Ascending aorta (tissue), 2 donors: ENCODE measurements at regions not wholly inside any gene's neighbourhood (a gene's known extent, or its start where the extent isn't known, plus 50 kb on each side); places are given as distances from the start of the nearest gene placed in this dataset.

Experiments used
- DNase-seq, 2 donors: peaks; one replicate each; pipeline ENCODE4 v3.0.0-alpha.2; 2019; ENCODE audit warnings: low spot score in 2 of 2
- H3K27ac ChIP-seq, 2 donors: fragments of 200-600 bp; sonication (generic); one replicate each; pipeline ENCODE4 v1.5.1; 2016 to 2017; ENCODE audit warnings: mild to moderate bottlenecking in 1 of 2
- H3K27me3 ChIP-seq: fragments of 200-600 bp; sonication (generic); one replicate; pipeline ENCODE4 v1.5.1; 2017
- H3K36me3 ChIP-seq, 2 donors: fragments of 200-600 bp; sonication (generic); one replicate each; pipeline ENCODE4 v1.5.1; 2016
- H3K4me1 ChIP-seq, 2 donors: fragments of 200-600 bp; sonication (generic); one replicate each; pipeline ENCODE4 v1.5.1; 2016 to 2017; ENCODE audit warnings: mild to moderate bottlenecking in 1 of 2
- H3K4me3 ChIP-seq, 2 donors: fragments of 200-600 bp; sonication (generic); one replicate each; pipeline ENCODE4 v1.5.1; 2016 to 2017; ENCODE audit warnings: mild to moderate bottlenecking in 1 of 2
- H3K9me3 ChIP-seq, 2 donors: fragments of 200-600 bp; sonication (generic); one replicate each; pipeline ENCODE4 v1.5.1; 2016
- intact Hi-C: fragments of 100-400 bp; cut with DNase I; formaldehyde crosslinking; loops from one replicate; pipeline ENCODE4 v1.15.1; 2023
- TF ChIP-seq, protein P1 (sequence below), 3 experiments: fragments of 200-600 bp in 2 of 3; fragments of 450-650 bp in 1 of 3; sonication (generic) in 2 of 3; IDR thresholded peaks; one replicate each; pipeline ENCODE4 v1.5.1; 2016 to 2019; ENCODE audit warnings: antibody characterized with exemption in 3 of 3, mild to moderate bottlenecking in 1 of 3, moderate library complexity in 1 of 3

DNA sequence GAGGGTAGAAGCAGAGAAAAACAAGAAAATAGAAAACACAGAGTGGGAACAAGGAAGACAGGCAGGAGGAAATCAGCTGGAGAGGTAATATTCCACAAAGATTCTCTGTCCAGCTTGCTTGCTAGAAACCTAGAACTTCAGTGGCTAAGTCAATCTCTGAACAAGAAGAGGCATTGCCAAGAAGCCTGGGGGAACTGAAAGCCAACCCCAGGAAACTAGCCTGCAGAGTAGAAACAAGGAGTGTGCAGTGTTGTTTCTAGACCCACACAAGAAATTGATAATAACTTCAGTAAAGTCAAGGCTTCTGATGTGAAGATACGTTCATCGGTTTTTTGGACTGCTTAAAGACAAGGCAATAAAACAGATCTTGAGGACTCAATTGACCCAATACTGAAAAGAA, 234.5 kb upstream of the MAP3K1 start:
- TF ChIP-seq, protein P1, sequence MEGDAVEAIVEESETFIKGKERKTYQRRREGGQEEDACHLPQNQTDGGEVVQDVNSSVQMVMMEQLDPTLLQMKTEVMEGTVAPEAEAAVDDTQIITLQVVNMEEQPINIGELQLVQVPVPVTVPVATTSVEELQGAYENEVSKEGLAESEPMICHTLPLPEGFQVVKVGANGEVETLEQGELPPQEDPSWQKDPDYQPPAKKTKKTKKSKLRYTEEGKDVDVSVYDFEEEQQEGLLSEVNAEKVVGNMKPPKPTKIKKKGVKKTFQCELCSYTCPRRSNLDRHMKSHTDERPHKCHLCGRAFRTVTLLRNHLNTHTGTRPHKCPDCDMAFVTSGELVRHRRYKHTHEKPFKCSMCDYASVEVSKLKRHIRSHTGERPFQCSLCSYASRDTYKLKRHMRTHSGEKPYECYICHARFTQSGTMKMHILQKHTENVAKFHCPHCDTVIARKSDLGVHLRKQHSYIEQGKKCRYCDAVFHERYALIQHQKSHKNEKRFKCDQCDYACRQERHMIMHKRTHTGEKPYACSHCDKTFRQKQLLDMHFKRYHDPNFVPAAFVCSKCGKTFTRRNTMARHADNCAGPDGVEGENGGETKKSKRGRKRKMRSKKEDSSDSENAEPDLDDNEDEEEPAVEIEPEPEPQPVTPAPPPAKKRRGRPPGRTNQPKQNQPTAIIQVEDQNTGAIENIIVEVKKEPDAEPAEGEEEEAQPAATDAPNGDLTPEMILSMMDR (IDR thresholded peaks at IDR 0.05), result no peak
- Histone ChIP-seq H3K27me3 (no peaks in the 10 kb centered on the region), H3K4me3 (no peak overlapping the region), H3K27ac (no peak overlapping the region), H3K36me3 (no peaks in the 10 kb centered on the region), H3K9me3 (no peaks in the 10 kb centered on the region), H3K4me1 (peaks cover 1 to 2% of the 10 kb centered on the region in 2 donors)
- intact Hi-C loops, result no loop called here
- DNase-seq, result no peak

- intact Hi-C loops, result no loop called here
- Histone ChIP-seq H3K27ac (no peak overlapping the region), H3K27me3 (no peaks in the 10 kb centered on the region), H3K36me3 (no peaks in the 10 kb centered on the region), H3K9me3 (peaks cover 0 to 8% of the 10 kb centered on the region in 2 donors), H3K4me1 (no peaks in the 10 kb centered on the region), H3K4me3 (no peak overlapping the region)
- TF ChIP-seq, protein P1 (IDR thresholded peaks at IDR 0.05), result no peak
- no peak for DNase-seq
Measured at GRCh38 chr5:56575821-56576220, 239.5 kb upstream of the MAP3K1 start.

- H3K4me3 ChIP-seq, result no peak overlapping the region
- peaks cover 0 to 5% of the 10 kb centered on the region in 2 donors for H3K4me1 ChIP-seq
- H3K36me3 ChIP-seq, result no peaks in the 10 kb centered on the region
- no peak overlapping the region for H3K27ac ChIP-seq
- no peak for DNase-seq
- peaks cover 0 to 8% of the 10 kb centered on the region in 2 donors for H3K9me3 ChIP-seq
- H3K27me3 ChIP-seq, result no peaks in the 10 kb centered on the region
- intact Hi-C loops, result no loop called here
- TF ChIP-seq, protein P1 (IDR thresholded peaks at IDR 0.05), result no peak
Measured at GRCh38 chr5:56574778-56575177, 240.6 kb upstream of the MAP3K1 start.

- Histone ChIP-seq H3K27me3 (no peaks in the 10 kb centered on the region), H3K4me3 (no peak overlapping the region), H3K36me3 (no peaks in the 10 kb centered on the region), H3K27ac (no peak overlapping the region), H3K4me1 (peaks cover 0 to 15% of the 10 kb centered on the region in 2 donors), H3K9me3 (peaks cover 0 to 8% of the 10 kb centered on the region in 2 donors)
- intact Hi-C loops, result no loop called here
- DNase-seq, result no peak
- TF ChIP-seq, protein P1 (IDR thresholded peaks at IDR 0.05), result no peak
Measured at GRCh38 chr5:56569566-56569965, 245.8 kb upstream of the MAP3K1 start.

- peaks cover 0 to 15% of the 10 kb centered on the region in 2 donors for H3K4me1 ChIP-seq
- intact Hi-C loops, result no loop called here
- DNase-seq, result no peak
- H3K9me3 ChIP-seq, result peaks cover 0 to 8% of the 10 kb centered on the region in 2 donors
- TF ChIP-seq, protein P1 (IDR thresholded peaks at IDR 0.05), result no peak
- no peaks in the 10 kb centered on the region for H3K27me3 ChIP-seq
- H3K36me3 ChIP-seq, result no peaks in the 10 kb centered on the region
- no peak overlapping the region for H3K27ac ChIP-seq
- no peak overlapping the region for H3K4me3 ChIP-seq
Measured at GRCh38 chr5:56569076-56569475, 246.3 kb upstream of the MAP3K1 start.

- no peak for DNase-seq
- Histone ChIP-seq H3K36me3 (no peaks in the 10 kb centered on the region), H3K9me3 (no peaks in the 10 kb centered on the region), H3K4me3 (no peak overlapping the region), H3K4me1 (peaks cover 0 to 15% of the 10 kb centered on the region in 2 donors), H3K27ac (no peak overlapping the region), H3K27me3 (no peaks in the 10 kb centered on the region)
- intact Hi-C loops, result no loop called here
- TF ChIP-seq, protein P1 (IDR thresholded peaks at IDR 0.05), result no peak
Measured at GRCh38 chr5:56567278-56567677, 248.1 kb upstream of the MAP3K1 start.
